ENCODE measurements at regions not wholly inside any gene's neighbourhood (a gene's known extent, or its start where the extent isn't known, plus 50 kb on each side); places are given as distances from the start of the nearest gene placed in this dataset.
"Not testable (repeated sequence)": the region's sequence is repeated elsewhere in the genome, so short reads cannot be mapped to it uniquely, and the experiment has no call there.

DNA sequence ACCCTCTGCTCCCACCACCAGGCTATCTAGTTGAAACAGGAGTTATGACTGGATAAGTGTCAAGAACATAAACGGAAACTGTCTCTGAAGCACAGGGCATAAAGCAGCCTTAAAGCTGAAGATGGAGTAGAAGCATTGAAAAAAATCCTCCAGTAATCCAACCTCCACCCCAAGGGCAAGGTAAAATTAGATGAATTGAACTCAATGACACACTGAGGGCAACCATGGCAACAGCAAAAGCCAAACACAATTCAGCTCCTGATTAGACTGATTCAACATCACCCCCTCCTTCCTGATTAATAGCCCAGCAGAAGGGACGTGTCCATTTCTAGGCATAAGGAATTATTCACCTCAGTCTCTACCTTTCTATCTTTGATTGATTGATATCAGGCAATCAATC, 183.2 kb upstream of the MAP3K1 start:
- Histone ChIP-seq H3K4me1 (ENCODE audit: insufficient read depth) (peaks cover 6% of the 10 kb centered on the region), H4K20me1 (ENCODE audit: insufficient read depth, poor library complexity, severe bottlenecking) (no peaks in the 10 kb centered on the region), H3K79me2 (no peaks in the 10 kb centered on the region), H2AFZ (no peak overlapping the region), H3K27ac (no peak overlapping the region), H3K9me2 (replicated peaks; ENCODE audit: insufficient read depth) (no peaks in the 10 kb centered on the region), H3K9me3 (ENCODE audit: low read depth) (peaks cover 4% of the 10 kb centered on the region), H3K4me2 (no peak overlapping the region), H3K4me3 (no peak overlapping the region), H3K27me3 (no peaks in the 10 kb centered on the region), H3K36me3 (replicated peaks; ENCODE audit: insufficient read depth, low read depth) (no peaks in the 10 kb centered on the region)
- DNase-seq (ENCODE audit: low spot score), result no peak
- TF ChIP-seq EZH2phosphoT487 (IDR thresholded peaks at IDR 0.05; ENCODE audit: low read depth, severe bottlenecking, unreplicated experiment) (no peak), CTCF (IDR thresholded peaks at IDR 0.05; ENCODE audit: poor library complexity) (no peak), EZH2 (IDR thresholded peaks at IDR 0.05; ENCODE audit: borderline replicate concordance) (no peak)
- WGBS (ENCODE audit: low lambda C conversion rate, missing lambda C conversion rate), result 86% methylated on average over 2 of the region's 2 CpGs

- H3K79me2 ChIP-seq, result no peaks in the 10 kb centered on the region
- H3K4me2 ChIP-seq, result no peak overlapping the region
- H3K4me3 ChIP-seq, result no peak overlapping the region
- peaks cover 1% of the 10 kb centered on the region for H3K4me1 ChIP-seq (ENCODE audit: insufficient read depth)
- H3K27ac ChIP-seq, result no peak overlapping the region
- no peak for TF ChIP-seq CTCF (IDR thresholded peaks at IDR 0.05; ENCODE audit: poor library complexity)
- TF ChIP-seq EZH2 (IDR thresholded peaks at IDR 0.05; ENCODE audit: borderline replicate concordance), result no peak
- no peak for TF ChIP-seq EZH2phosphoT487 (IDR thresholded peaks at IDR 0.05; ENCODE audit: low read depth, severe bottlenecking, unreplicated experiment)
- no peak for DNase-seq (ENCODE audit: low spot score)
- WGBS (ENCODE audit: low lambda C conversion rate, missing lambda C conversion rate), result 55% methylated on average over 2 of the region's 2 CpGs
- peaks cover 4% of the 10 kb centered on the region for H3K9me3 ChIP-seq (ENCODE audit: low read depth)
- no peaks in the 10 kb centered on the region for H4K20me1 ChIP-seq (ENCODE audit: insufficient read depth, poor library complexity, severe bottlenecking)
- no peaks in the 10 kb centered on the region for H3K36me3 ChIP-seq (replicated peaks; ENCODE audit: insufficient read depth, low read depth)
- no peaks in the 10 kb centered on the region for H3K27me3 ChIP-seq
- no peak overlapping the region for H2AFZ ChIP-seq
- H3K9me2 ChIP-seq (replicated peaks; ENCODE audit: insufficient read depth), result no peaks in the 10 kb centered on the region
Observed at GRCh38 chr5:56631719-56632118, 183.6 kb upstream of the MAP3K1 start.

GRCh38 chr5:56628616-56629015, 186.7 kb upstream of the MAP3K1 start:
- not testable (repeated sequence) for H2AFZ ChIP-seq; H3K9me2 ChIP-seq (replicated peaks; ENCODE audit: insufficient read depth); DNase-seq (ENCODE audit: low spot score); H3K36me3 ChIP-seq (replicated peaks; ENCODE audit: insufficient read depth, low read depth); H3K27ac ChIP-seq; H3K4me1 ChIP-seq (ENCODE audit: insufficient read depth); H3K4me2 ChIP-seq; H3K4me3 ChIP-seq; H3K27me3 ChIP-seq; H4K20me1 ChIP-seq (ENCODE audit: insufficient read depth, poor library complexity, severe bottlenecking); H3K79me2 ChIP-seq; H3K9me3 ChIP-seq (ENCODE audit: low read depth)
- whole genome bisulfite sequencing (ENCODE audit: low lambda C conversion rate, missing lambda C conversion rate), result 100% methylated on average over 4 of the region's 4 CpGs

DNA sequence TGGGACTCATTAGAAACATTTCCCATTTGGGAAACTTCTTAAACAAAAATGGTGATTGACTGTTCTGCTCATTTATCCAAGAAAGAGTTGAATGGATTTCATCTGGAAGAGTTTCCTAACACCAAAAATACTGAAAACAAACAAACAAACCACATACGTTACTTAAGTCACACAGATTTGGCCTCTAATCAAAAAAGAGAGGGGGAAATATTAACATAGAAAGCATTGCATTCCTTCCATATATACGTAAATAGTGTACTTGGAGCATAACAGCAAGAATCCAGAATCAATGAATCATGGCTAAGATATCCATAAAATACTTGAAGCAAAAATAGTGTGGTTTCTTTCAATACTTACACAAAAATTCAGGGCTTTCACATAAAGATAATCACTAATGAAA, 189.8 kb upstream of the MAP3K1 start:
- Histone ChIP-seq H3K27me3 (no peaks in the 10 kb centered on the region), H3K36me3 (replicated peaks; ENCODE audit: insufficient read depth, low read depth) (no peaks in the 10 kb centered on the region), H3K9me3 (ENCODE audit: low read depth) (peaks cover 4% of the 10 kb centered on the region), H3K4me1 (ENCODE audit: insufficient read depth) (no peaks in the 10 kb centered on the region), H2AFZ (no peak overlapping the region), H3K79me2 (no peaks in the 10 kb centered on the region), H4K20me1 (ENCODE audit: insufficient read depth, poor library complexity, severe bottlenecking) (no peaks in the 10 kb centered on the region), H3K27ac (no peak overlapping the region), H3K4me2 (no peak overlapping the region), H3K9me2 (replicated peaks; ENCODE audit: insufficient read depth) (no peaks in the 10 kb centered on the region), H3K4me3 (no peak overlapping the region)
- WGBS (ENCODE audit: low lambda C conversion rate, missing lambda C conversion rate), result 71% methylated on average over 2 of the region's 2 CpGs
- no peak for DNase-seq (ENCODE audit: low spot score)
- TF ChIP-seq EZH2 (IDR thresholded peaks at IDR 0.05; ENCODE audit: borderline replicate concordance) (no peak), CTCF (IDR thresholded peaks at IDR 0.05; ENCODE audit: poor library complexity) (no peak), EZH2phosphoT487 (IDR thresholded peaks at IDR 0.05; ENCODE audit: low read depth, severe bottlenecking, unreplicated experiment) (no peak)
